ENCODE measurements at regions not wholly inside any gene's neighbourhood (a gene's known extent, or its start where the extent isn't known, plus 50 kb on each side); places are given as distances from the start of the nearest gene placed in this dataset.

GRCh38 chr11:80668039-80668438, 1227.2 kb upstream of the TENM4 start:
- no peaks in the 10 kb centered on the region for H3K36me3 Mint-ChIP-seq (ENCODE audit: insufficient read depth, unreplicated experiment)
- intact Hi-C loops (cut with micrococcal nuclease), result no loop called here
- TF ChIP-seq CTCF (IDR thresholded peaks at IDR 0.05; ENCODE audit: unreplicated experiment), result no peak
- no peaks in the 10 kb centered on the region for H3K27me3 Mint-ChIP-seq (ENCODE audit: insufficient read depth, unreplicated experiment)
- H3K27ac Mint-ChIP-seq (ENCODE audit: low read depth, unreplicated experiment), result no peak overlapping the region
- ChIA-PET CTCF (interaction anchor here (0.7 kb wide), 1 partner anchor 167 kb away, joined by 4 read pairs; no protein-coding TSS in a partner anchor), POLR2A (no interaction called here)
- H3K4me3 Mint-ChIP-seq (ENCODE audit: unreplicated experiment), result no peak overlapping the region
- DNase-seq (ENCODE audit: unreplicated experiment), result no peak
- H3K4me1 Mint-ChIP-seq (ENCODE audit: insufficient read depth, unreplicated experiment), result no peaks in the 10 kb centered on the region
- no TSS peak for BruUV-seq (replicated peaks)
- H3K9me3 Mint-ChIP-seq (ENCODE audit: unreplicated experiment), result no peaks in the 10 kb centered on the region

- H3K27ac Mint-ChIP-seq (ENCODE audit: low read depth, unreplicated experiment), result no peak overlapping the region
- H3K4me3 Mint-ChIP-seq (ENCODE audit: unreplicated experiment), result no peak overlapping the region
- H3K36me3 Mint-ChIP-seq (ENCODE audit: insufficient read depth, unreplicated experiment), result no peaks in the 10 kb centered on the region
- CTCF ChIA-PET, result no interaction called here
- H3K27me3 Mint-ChIP-seq (ENCODE audit: insufficient read depth, unreplicated experiment), result no peaks in the 10 kb centered on the region
- intact Hi-C loops (cut with micrococcal nuclease), result no loop called here
- TF ChIP-seq CTCF (IDR thresholded peaks at IDR 0.05; ENCODE audit: unreplicated experiment), result no peak
- no TSS peak for BruUV-seq (replicated peaks)
- DNase-seq (ENCODE audit: unreplicated experiment), result no peak
- H3K4me1 Mint-ChIP-seq (ENCODE audit: insufficient read depth, unreplicated experiment), result no peaks in the 10 kb centered on the region
- no peaks in the 10 kb centered on the region for H3K9me3 Mint-ChIP-seq (ENCODE audit: unreplicated experiment)
- POLR2A ChIA-PET, result no interaction called here
Measured at GRCh38 chr11:80655834-80656233, 1215.0 kb upstream of the TENM4 start.

- no peak overlapping the region for H3K27ac Mint-ChIP-seq (ENCODE audit: low read depth, unreplicated experiment)
- ChIA-PET POLR2A (interaction anchor here (0.7 kb wide), 1 partner anchor 604 kb away, joined by 4 read pairs; no protein-coding TSS in a partner anchor), CTCF (interaction anchor here (0.9 kb wide), 1 partner anchor 14 kb away, joined by 4 read pairs; no protein-coding TSS in a partner anchor)
- H3K36me3 Mint-ChIP-seq (ENCODE audit: insufficient read depth, unreplicated experiment), result peaks cover 6% of the 10 kb centered on the region
- no peak for TF ChIP-seq CTCF (IDR thresholded peaks at IDR 0.05; ENCODE audit: unreplicated experiment)
- no peak overlapping the region for H3K4me3 Mint-ChIP-seq (ENCODE audit: unreplicated experiment)
- DNase-seq (ENCODE audit: unreplicated experiment), result no peak
- no peaks in the 10 kb centered on the region for H3K4me1 Mint-ChIP-seq (ENCODE audit: insufficient read depth, unreplicated experiment)
- no peaks in the 10 kb centered on the region for H3K9me3 Mint-ChIP-seq (ENCODE audit: unreplicated experiment)
- intact Hi-C loops (cut with micrococcal nuclease), result no loop called here
- BruUV-seq (replicated peaks), result no TSS peak
- no peaks in the 10 kb centered on the region for H3K27me3 Mint-ChIP-seq (ENCODE audit: insufficient read depth, unreplicated experiment)
Measured at GRCh38 chr11:80650966-80651365, 1210.1 kb upstream of the TENM4 start.

GRCh38 chr11:80649186-80649585, 1208.4 kb upstream of the TENM4 start:
- BruUV-seq (replicated peaks), result no TSS peak
- POLR2A ChIA-PET, result no interaction called here

More at GRCh38 chr11:80649186-80649585, 1208.4 kb upstream of the TENM4 start:
- CTCF ChIA-PET, result no interaction called here
- DNase-seq (ENCODE audit: unreplicated experiment), result no peak
- H3K27ac Mint-ChIP-seq (ENCODE audit: low read depth, unreplicated experiment), result no peak overlapping the region
- no peaks in the 10 kb centered on the region for H3K4me1 Mint-ChIP-seq (ENCODE audit: insufficient read depth, unreplicated experiment)
- no peak overlapping the region for H3K4me3 Mint-ChIP-seq (ENCODE audit: unreplicated experiment)
- no peak for TF ChIP-seq CTCF (IDR thresholded peaks at IDR 0.05; ENCODE audit: unreplicated experiment)
- no peaks in the 10 kb centered on the region for H3K27me3 Mint-ChIP-seq (ENCODE audit: insufficient read depth, unreplicated experiment)
- intact Hi-C loops (cut with micrococcal nuclease), result no loop called here
- H3K9me3 Mint-ChIP-seq (ENCODE audit: unreplicated experiment), result no peaks in the 10 kb centered on the region
- H3K36me3 Mint-ChIP-seq (ENCODE audit: insufficient read depth, unreplicated experiment), result peaks cover 6% of the 10 kb centered on the region

Data from MCF 10A (cell line).